NCI-H2107 treated with DMSO at 0.1 percent for 48 hours (cell line): ENCODE measurements at regions not wholly inside any gene's neighbourhood (a gene's known extent, or its start where the extent isn't known, plus 50 kb on each side); places are given as distances from the start of the nearest gene placed in this dataset.

Source experiments
- DNase-seq: peaks from one replicate; lab custom pipeline; 2025; ENCODE audit not compliant: unreplicated experiment; lab: John Stamatoyannopoulos, UW

- DNase-seq = no peak
These were observed 244.5 kb downstream of the CD83 start for GRCh38 chr6:14361956-14362587.

- DNase-seq = no peak
These were observed 246.8 kb downstream of the CD83 start for GRCh38 chr6:14364370-14364769.

GRCh38 chr6:14365393-14365792 lies 247.8 kb downstream of the CD83 start:
- DNase-seq = no peak

GRCh38 chr6:14366315-14366714 lies 248.7 kb downstream of the CD83 start:
- no peak for DNase-seq

- no peak for DNase-seq
These were observed 249.3 kb downstream of the CD83 start for GRCh38 chr6:14366872-14367271.

- DNase-seq = no peak
These were observed 249.7 kb downstream of the CD83 start for GRCh38 chr6:14367296-14367695.

- DNase-seq = no peak
These were observed 252.1 kb downstream of the CD83 start for GRCh38 chr6:14369717-14370116.

GRCh38 chr6:14371530-14371929 lies 254.0 kb downstream of the CD83 start:
- no peak for DNase-seq

- DNase-seq = no peak
These were observed 255.3 kb downstream of the CD83 start for GRCh38 chr6:14372734-14373489.

GRCh38 chr6:14373648-14374437 lies 256.3 kb downstream of the CD83 start:
- no peak for DNase-seq

- DNase-seq = no peak
These were observed 258.4 kb downstream of the CD83 start for GRCh38 chr6:14375930-14376329.

GRCh38 chr6:14379568-14379967 lies 262.0 kb downstream of the CD83 start:
- DNase-seq = no peak

- peak; percentile 64 for DNase-seq
These were observed 262.7 kb downstream of the CD83 start for GRCh38 chr6:14380086-14380820.

- peak; percentile 64 for DNase-seq
These were observed 263.6 kb downstream of the CD83 start for GRCh38 chr6:14380901-14381828.

GRCh38 chr6:14381829-14382677 lies 264.5 kb downstream of the CD83 start:
- peak; percentile 72 for DNase-seq

- DNase-seq = no peak
These were observed 265.2 kb downstream of the CD83 start for GRCh38 chr6:14382678-14383236.

GRCh38 chr6:14383393-14384174 lies 266.0 kb downstream of the CD83 start:
- DNase-seq = no peak
